ENCODE measurements at regions not wholly inside any gene's neighbourhood (a gene's known extent, or its start where the extent isn't known, plus 50 kb on each side); places are given as distances from the start of the nearest gene placed in this dataset.

DNA sequence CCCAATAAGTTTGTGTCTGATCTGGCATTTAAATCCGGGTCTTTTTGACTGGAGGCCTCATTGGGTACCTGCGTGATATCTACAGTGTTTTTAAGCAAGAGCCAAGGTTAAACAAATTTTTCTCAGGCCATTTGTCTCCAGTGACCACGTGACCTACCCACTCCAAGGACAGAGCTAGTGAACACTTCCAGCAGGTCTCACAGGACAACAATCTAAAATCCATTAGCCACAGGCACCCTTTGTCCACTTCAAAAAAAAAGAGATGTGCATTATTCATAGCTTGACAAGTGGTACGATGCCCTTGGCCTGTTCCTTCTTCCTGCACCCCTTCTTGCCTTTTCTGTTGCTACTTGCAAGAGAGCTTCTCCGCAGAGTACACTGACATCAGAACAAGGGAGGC, 109.6 kb upstream of the GSC start:
- Mint-ChIP-seq H3K9me3 (ENCODE audit: low read depth, unreplicated experiment) (no peaks in the 10 kb centered on the region), H3K36me3 (ENCODE audit: insufficient read depth, unreplicated experiment) (no peaks in the 10 kb centered on the region), H3K4me1 (ENCODE audit: low read depth, unreplicated experiment) (peaks cover 8% of the 10 kb centered on the region), H3K27ac (ENCODE audit: unreplicated experiment) (no peak overlapping the region), H3K4me3 (ENCODE audit: low read depth, unreplicated experiment) (no peak overlapping the region), H3K27me3 (ENCODE audit: unreplicated experiment) (peaks cover 49% of the 10 kb centered on the region)
- intact Hi-C loops (cut with micrococcal nuclease; ENCODE audit: unreplicated experiment): no loop called here
- TF ChIP-seq, protein P1, sequence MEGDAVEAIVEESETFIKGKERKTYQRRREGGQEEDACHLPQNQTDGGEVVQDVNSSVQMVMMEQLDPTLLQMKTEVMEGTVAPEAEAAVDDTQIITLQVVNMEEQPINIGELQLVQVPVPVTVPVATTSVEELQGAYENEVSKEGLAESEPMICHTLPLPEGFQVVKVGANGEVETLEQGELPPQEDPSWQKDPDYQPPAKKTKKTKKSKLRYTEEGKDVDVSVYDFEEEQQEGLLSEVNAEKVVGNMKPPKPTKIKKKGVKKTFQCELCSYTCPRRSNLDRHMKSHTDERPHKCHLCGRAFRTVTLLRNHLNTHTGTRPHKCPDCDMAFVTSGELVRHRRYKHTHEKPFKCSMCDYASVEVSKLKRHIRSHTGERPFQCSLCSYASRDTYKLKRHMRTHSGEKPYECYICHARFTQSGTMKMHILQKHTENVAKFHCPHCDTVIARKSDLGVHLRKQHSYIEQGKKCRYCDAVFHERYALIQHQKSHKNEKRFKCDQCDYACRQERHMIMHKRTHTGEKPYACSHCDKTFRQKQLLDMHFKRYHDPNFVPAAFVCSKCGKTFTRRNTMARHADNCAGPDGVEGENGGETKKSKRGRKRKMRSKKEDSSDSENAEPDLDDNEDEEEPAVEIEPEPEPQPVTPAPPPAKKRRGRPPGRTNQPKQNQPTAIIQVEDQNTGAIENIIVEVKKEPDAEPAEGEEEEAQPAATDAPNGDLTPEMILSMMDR (IDR thresholded peaks at IDR 0.05; ENCODE audit: unreplicated experiment): no peak
- CTCF ChIA-PET: no interaction called here
- BruUV-seq (replicated peaks): no TSS peak
- DNase-seq: no peak

DNA sequence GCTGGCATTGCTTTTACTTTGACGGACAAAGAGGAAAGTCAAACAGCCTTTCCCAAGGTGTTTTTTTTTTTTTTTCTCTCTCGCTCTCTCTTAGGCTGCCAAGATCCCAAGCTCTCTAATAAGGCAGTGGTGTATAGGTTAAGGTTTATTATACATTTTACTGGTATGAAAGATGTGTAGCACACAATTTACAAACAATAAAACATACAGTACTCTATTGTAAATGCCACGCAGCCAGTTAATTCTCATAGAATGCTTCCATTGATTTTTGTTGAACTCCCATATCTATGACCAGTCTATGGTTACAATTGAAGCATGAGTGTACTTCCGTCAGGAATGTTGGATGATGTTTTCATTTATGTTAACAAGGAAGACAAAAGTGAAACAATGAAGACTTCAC, 106.4 kb upstream of the GSC start:
- TF ChIP-seq, protein P1 (IDR thresholded peaks at IDR 0.05; ENCODE audit: unreplicated experiment): no peak
- no peak overlapping the region for H3K27ac Mint-ChIP-seq (ENCODE audit: unreplicated experiment)
- no peaks in the 10 kb centered on the region for H3K9me3 Mint-ChIP-seq (ENCODE audit: low read depth, unreplicated experiment)
- no peaks in the 10 kb centered on the region for H3K36me3 Mint-ChIP-seq (ENCODE audit: insufficient read depth, unreplicated experiment)
- H3K27me3 Mint-ChIP-seq (ENCODE audit: unreplicated experiment): peaks cover 54% of the 10 kb centered on the region
- no peak for DNase-seq
- H3K4me3 Mint-ChIP-seq (ENCODE audit: low read depth, unreplicated experiment): no peak overlapping the region
- CTCF ChIA-PET: no interaction called here
- peaks cover 8% of the 10 kb centered on the region for H3K4me1 Mint-ChIP-seq (ENCODE audit: low read depth, unreplicated experiment)
- intact Hi-C loops (cut with micrococcal nuclease; ENCODE audit: unreplicated experiment): no loop called here
- BruUV-seq (replicated peaks): no TSS peak

DNA sequence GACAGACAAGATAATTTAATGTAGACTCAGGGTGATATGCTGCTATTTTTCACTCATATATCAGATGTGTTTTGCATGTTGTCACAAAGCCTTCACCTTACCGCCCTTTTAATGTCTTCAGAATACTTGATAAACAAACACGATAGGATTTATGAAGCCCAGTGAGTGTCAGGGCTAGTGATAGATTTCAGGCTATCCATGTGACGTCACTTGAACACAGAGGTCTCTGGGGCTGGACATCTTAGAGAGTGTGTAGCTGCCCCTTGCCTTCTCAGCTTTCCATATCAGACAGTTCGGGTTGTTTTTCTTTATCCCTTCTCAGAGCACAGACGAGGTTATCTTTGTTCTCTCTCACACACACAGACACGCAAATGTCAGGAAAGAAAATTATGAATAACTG, 105.3 kb upstream of the GSC start:
- Mint-ChIP-seq H3K4me3 (ENCODE audit: low read depth, unreplicated experiment) (no peak overlapping the region), H3K27me3 (ENCODE audit: unreplicated experiment) (peaks cover 62% of the 10 kb centered on the region), H3K27ac (ENCODE audit: unreplicated experiment) (no peak overlapping the region), H3K4me1 (ENCODE audit: low read depth, unreplicated experiment) (peaks cover 8% of the 10 kb centered on the region), H3K36me3 (ENCODE audit: insufficient read depth, unreplicated experiment) (no peaks in the 10 kb centered on the region), H3K9me3 (ENCODE audit: low read depth, unreplicated experiment) (no peaks in the 10 kb centered on the region)
- no peak for DNase-seq
- no TSS peak for BruUV-seq (replicated peaks)
- intact Hi-C loops (cut with micrococcal nuclease; ENCODE audit: unreplicated experiment): no loop called here
- CTCF ChIA-PET: no interaction called here
- TF ChIP-seq, protein P1 (IDR thresholded peaks at IDR 0.05; ENCODE audit: unreplicated experiment): no peak

DNA sequence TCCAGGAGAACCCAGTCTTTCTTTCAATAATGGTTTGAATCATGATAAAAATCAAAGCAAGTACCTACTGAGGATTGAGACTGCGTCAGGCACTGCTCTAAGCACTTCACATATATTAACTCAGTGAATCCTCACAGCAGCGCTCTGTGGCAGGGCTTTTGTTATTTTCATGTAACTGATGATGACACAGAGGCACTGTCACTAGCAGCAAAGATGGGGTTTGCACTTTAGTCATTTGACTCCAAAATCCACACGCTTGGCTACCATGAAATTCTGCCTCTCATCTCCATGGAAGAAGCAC, 98.8 kb upstream of the GSC start:
- CTCF ChIA-PET: no interaction called here
- H3K27me3 Mint-ChIP-seq (ENCODE audit: unreplicated experiment): peaks cover 74% of the 10 kb centered on the region
- BruUV-seq (replicated peaks): no TSS peak
- H3K36me3 Mint-ChIP-seq (ENCODE audit: insufficient read depth, unreplicated experiment): no peaks in the 10 kb centered on the region
- DNase-seq: no peak
- intact Hi-C loops (cut with micrococcal nuclease; ENCODE audit: unreplicated experiment): no loop called here
- TF ChIP-seq, protein P1 (IDR thresholded peaks at IDR 0.05; ENCODE audit: unreplicated experiment): no peak
- H3K4me1 Mint-ChIP-seq (ENCODE audit: low read depth, unreplicated experiment): no peaks in the 10 kb centered on the region
- H3K4me3 Mint-ChIP-seq (ENCODE audit: low read depth, unreplicated experiment): no peak overlapping the region
- H3K27ac Mint-ChIP-seq (ENCODE audit: unreplicated experiment): no peak overlapping the region
- H3K9me3 Mint-ChIP-seq (ENCODE audit: low read depth, unreplicated experiment): no peaks in the 10 kb centered on the region

Data from Calu3 (cell line).